ENCODE measurements at regions not wholly inside any gene's neighbourhood (a gene's known extent, or its start where the extent isn't known, plus 50 kb on each side); places are given as distances from the start of the nearest gene placed in this dataset.
"Not testable (repeated sequence)": the region's sequence is repeated elsewhere in the genome, so short reads cannot be mapped to it uniquely, and the experiment has no call there.

- not testable (repeated sequence) for DNase-seq; H2BK120ac ChIP-seq (ENCODE audit: low read depth, low read length, poor library complexity, severe bottlenecking); H2BK15ac ChIP-seq (ENCODE audit: low read depth, low read length); H3K27me3 ChIP-seq (ENCODE audit: insufficient read depth, low read length); H3K14ac ChIP-seq (ENCODE audit: insufficient read depth, low read length); H3K79me1 ChIP-seq (ENCODE audit: insufficient read depth, low read depth, low read length, poor library complexity, severe bottlenecking); H2AK5ac ChIP-seq (ENCODE audit: insufficient read length, low read length); H3K23me2 ChIP-seq (ENCODE audit: insufficient read length, low read depth, low read length, poor library complexity, severe bottlenecking); H3K4me2 ChIP-seq (ENCODE audit: insufficient read depth, insufficient read length, low read length); H3K9me3 Mint-ChIP-seq; H3K4me3 Mint-ChIP-seq; H2BK20ac ChIP-seq (ENCODE audit: low read depth, low read length, poor library complexity, severe bottlenecking); H3K27ac Mint-ChIP-seq; H2BK5ac ChIP-seq (ENCODE audit: insufficient read length, low read length); H4K5ac ChIP-seq (ENCODE audit: insufficient read length, low read depth, low read length); H3K27ac ChIP-seq (ENCODE audit: insufficient read length, low read depth, low read length); H3K36me3 Mint-ChIP-seq (ENCODE audit: insufficient read depth in 1 of 3, low read depth in 3 of 3); H3K4ac ChIP-seq (ENCODE audit: low read depth, low read length); H3K18ac ChIP-seq (ENCODE audit: insufficient read length, low read depth, low read length); H4K20me1 ChIP-seq (ENCODE audit: control insufficient read depth, insufficient read depth, insufficient read length); H2BK12ac ChIP-seq (ENCODE audit: insufficient read length, low read depth, low read length); H3T11ph ChIP-seq (ENCODE audit: low read length); H4K8ac ChIP-seq (replicated peaks; ENCODE audit: insufficient read length, low read depth, low read length); H3K4me1 ChIP-seq (ENCODE audit: insufficient read depth, low read length); H3K9ac ChIP-seq (ENCODE audit: extremely low read depth, insufficient read length, low read length); H3K9me3 ChIP-seq (ENCODE audit: control insufficient read depth, low read depth, low read length); H3K79me2 ChIP-seq (ENCODE audit: insufficient read depth, low read length); H3K23ac ChIP-seq (ENCODE audit: insufficient read length, low read depth, low read length); H3K4me1 Mint-ChIP-seq; H2AFZ ChIP-seq (ENCODE audit: low read length); H4K91ac ChIP-seq (ENCODE audit: insufficient read length, low read depth, low read length); H3K56ac ChIP-seq (ENCODE audit: insufficient read length, low read depth, low read length)
- peaks cover 97% of the 10 kb centered on the region for H3K27me3 Mint-ChIP-seq (ENCODE audit: low read depth)
- no CpG with 5 or more reads among the region's 6 CpGs for WGBS (ENCODE audit: extremely low coverage, insufficient read length, low lambda C conversion rate)
These were observed 113.8 kb downstream of the GGTLC2 start for GRCh38 chr22:22758101-22758807.
